ENCODE measurements at regions not wholly inside any gene's neighbourhood (a gene's known extent, or its start where the extent isn't known, plus 50 kb on each side); places are given as distances from the start of the nearest gene placed in this dataset.
A peak's percentile ranks its signal among the peaks of the same experiment; 100 is the strongest.

GRCh38 chr3:22908989-22909507 lies 294.1 kb upstream of the UBE2E2 start:
- WGBS (ENCODE audit: missing lambda C conversion rate) = 4% methylated on average over 3 of the region's 3 CpGs
- no peaks in the 10 kb centered on the region for H3K9me3 ChIP-seq
- H3K4me3 ChIP-seq = no peak overlapping the region
- ChIA-PET POLR2A (no interaction called here), CTCF (interaction anchor here (0.7 kb wide), 1 partner anchor 345 kb away, joined by 3 read pairs; no protein-coding TSS in a partner anchor)
- H3K4me1 ChIP-seq = no peaks in the 10 kb centered on the region
- ATAC-seq (no peak), DNase-seq (ENCODE audit: low read depth in 1 of 2, low spot score in 1 of 2) (no peak), FAIRE-seq (no peak)
- TF ChIP-seq RAD21 (conservative IDR thresholded peaks at IDR 0.05 in 1 of 2, IDR thresholded peaks at IDR 0.05 in 1 of 2) (0 out of 5 replicates have a peak, but pooled peaks of 1 of the 2 experiments have one; percentile 7), TFCP2L1 (CRISPR knock-in tag; IDR thresholded peaks at IDR 0.05) (no peak), CBX2 (IDR thresholded peaks at IDR 0.05; ENCODE audit: borderline replicate concordance, low read depth) (no peak)
- no peak overlapping the region for H3K4me2 ChIP-seq
- no peak overlapping the region for H3K27ac ChIP-seq

DNA sequence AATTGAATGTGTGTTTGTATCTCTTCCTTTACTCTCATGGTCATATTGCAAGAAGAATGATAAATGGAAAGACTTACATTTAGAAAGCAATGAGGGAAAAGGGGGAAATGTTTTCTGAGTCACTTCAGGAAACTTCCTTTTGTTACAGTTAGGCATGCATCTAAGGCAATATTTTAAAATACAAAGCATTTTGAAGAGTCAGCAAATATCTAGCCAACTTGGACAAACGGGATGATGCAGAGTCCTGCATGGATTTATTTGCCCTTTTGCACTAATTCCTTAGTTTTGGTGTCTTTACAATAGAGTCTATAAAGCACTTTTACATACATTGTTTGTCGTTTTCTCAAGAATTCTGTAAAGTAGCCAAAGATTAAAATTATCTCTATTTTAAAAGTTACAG lies 286.2 kb upstream of the UBE2E2 start:
- Histone ChIP-seq H3K27ac (no peak overlapping the region), H3K4me3 (no peak overlapping the region), H3K4me1 (no peaks in the 10 kb centered on the region), H3K4me2 (no peak overlapping the region), H3K9me3 (no peaks in the 10 kb centered on the region; the same call in 2 of the 3 replicates)
- CTCF ChIA-PET = no interaction called here
- no peak for ATAC-seq
- DNase-seq (ENCODE audit: low read depth in 1 of 2, low spot score in 1 of 2) = no peak
- FAIRE-seq = no peak
- POLR2A ChIA-PET = no interaction called here
- no peak for TF ChIP-seq TFCP2L1 (CRISPR knock-in tag; IDR thresholded peaks at IDR 0.05)
- no peak for TF ChIP-seq CTCF (IDR thresholded peaks at IDR 0.05)
- no peak for TF ChIP-seq HDAC2 (IDR thresholded peaks at IDR 0.05)
- TF ChIP-seq KDM1A (IDR thresholded peaks at IDR 0.05; ENCODE audit: low read depth) = no peak
- peak; percentile 90 for TF ChIP-seq MAFK (IDR thresholded peaks at IDR 0.05; ENCODE audit: partially characterized antibody)
- 1% methylated on average over 2 of the region's 2 CpGs for WGBS (ENCODE audit: missing lambda C conversion rate)

- TF ChIP-seq HES2 (IDR thresholded peaks at IDR 0.05) (no peak), ZNF302 (CRISPR knock-in tag; IDR thresholded peaks at IDR 0.05) (no peak), ESRRA (IDR thresholded peaks at IDR 0.05; ENCODE audit: borderline replicate concordance, low read length) (no peak), BCL3 (IDR thresholded peaks at IDR 0.05) (no peak), RFX5 (IDR thresholded peaks at IDR 0.05) (no peak), BHLHE40 (IDR thresholded peaks at IDR 0.05; ENCODE audit: low read depth, low read length) (no peak), POLR2AphosphoS2 (conservative IDR thresholded peaks at IDR 0.05; ENCODE audit: low read length) (no peak), NPAS2 (CRISPR knock-in tag; IDR thresholded peaks at IDR 0.05; ENCODE audit: borderline replicate concordance) (no peak), MAFK (IDR thresholded peaks at IDR 0.05; ENCODE audit: partially characterized antibody) (no peak), CBX2 (IDR thresholded peaks at IDR 0.05; ENCODE audit: borderline replicate concordance, low read depth) (no peak), RAD21 (conservative IDR thresholded peaks at IDR 0.05 in 1 of 2, IDR thresholded peaks at IDR 0.05 in 1 of 2) (no peak), EHMT2 (IDR thresholded peaks at IDR 0.05; ENCODE audit: low read depth) (no peak), EHF (CRISPR knock-in tag; IDR thresholded peaks at IDR 0.05) (no peak), CTCF (IDR thresholded peaks at IDR 0.05) (no peak), HOXB5 (CRISPR knock-in tag; IDR thresholded peaks at IDR 0.05) (no peak)
- TF ChIP-seq, protein P1, sequence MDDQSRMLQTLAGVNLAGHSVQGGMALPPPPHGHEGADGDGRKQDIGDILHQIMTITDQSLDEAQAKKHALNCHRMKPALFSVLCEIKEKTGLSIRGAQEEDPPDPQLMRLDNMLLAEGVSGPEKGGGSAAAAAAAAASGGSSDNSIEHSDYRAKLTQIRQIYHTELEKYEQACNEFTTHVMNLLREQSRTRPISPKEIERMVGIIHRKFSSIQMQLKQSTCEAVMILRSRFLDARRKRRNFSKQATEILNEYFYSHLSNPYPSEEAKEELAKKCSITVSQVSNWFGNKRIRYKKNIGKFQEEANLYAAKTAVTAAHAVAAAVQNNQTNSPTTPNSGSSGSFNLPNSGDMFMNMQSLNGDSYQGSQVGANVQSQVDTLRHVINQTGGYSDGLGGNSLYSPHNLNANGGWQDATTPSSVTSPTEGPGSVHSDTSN (IDR thresholded peaks at IDR 0.05) = no peak
- TF ChIP-seq, protein P2, sequence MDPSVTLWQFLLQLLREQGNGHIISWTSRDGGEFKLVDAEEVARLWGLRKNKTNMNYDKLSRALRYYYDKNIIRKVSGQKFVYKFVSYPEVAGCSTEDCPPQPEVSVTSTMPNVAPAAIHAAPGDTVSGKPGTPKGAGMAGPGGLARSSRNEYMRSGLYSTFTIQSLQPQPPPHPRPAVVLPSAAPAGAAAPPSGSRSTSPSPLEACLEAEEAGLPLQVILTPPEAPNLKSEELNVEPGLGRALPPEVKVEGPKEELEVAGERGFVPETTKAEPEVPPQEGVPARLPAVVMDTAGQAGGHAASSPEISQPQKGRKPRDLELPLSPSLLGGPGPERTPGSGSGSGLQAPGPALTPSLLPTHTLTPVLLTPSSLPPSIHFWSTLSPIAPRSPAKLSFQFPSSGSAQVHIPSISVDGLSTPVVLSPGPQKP (IDR thresholded peaks at IDR 0.05; ENCODE audit: low read depth, low read length) = no peak
- WGBS (ENCODE audit: missing lambda C conversion rate) = 6% methylated on average over 3 of the region's 3 CpGs
- no peak overlapping the region for H3K4me2 ChIP-seq
- H3K9me3 ChIP-seq = no peaks in the 10 kb centered on the region; the same call in 2 of the 3 replicates
- H3K27ac ChIP-seq = no peak overlapping the region
- no peaks in the 10 kb centered on the region for H3K4me1 ChIP-seq
- CTCF ChIA-PET = no interaction called here
- no peak overlapping the region for H3K4me3 ChIP-seq
- ATAC-seq = no peak
- POLR2A ChIA-PET = no interaction called here
- FAIRE-seq = no peak
- DNase-seq (ENCODE audit: low read depth in 1 of 2, low spot score in 1 of 2) = no peak
These were observed 283.1 kb upstream of the UBE2E2 start for GRCh38 chr3:22920006-22920405.
